ENCODE measurements at regions not wholly inside any gene's neighbourhood (a gene's known extent, or its start where the extent isn't known, plus 50 kb on each side); places are given as distances from the start of the nearest gene placed in this dataset.

DNA sequence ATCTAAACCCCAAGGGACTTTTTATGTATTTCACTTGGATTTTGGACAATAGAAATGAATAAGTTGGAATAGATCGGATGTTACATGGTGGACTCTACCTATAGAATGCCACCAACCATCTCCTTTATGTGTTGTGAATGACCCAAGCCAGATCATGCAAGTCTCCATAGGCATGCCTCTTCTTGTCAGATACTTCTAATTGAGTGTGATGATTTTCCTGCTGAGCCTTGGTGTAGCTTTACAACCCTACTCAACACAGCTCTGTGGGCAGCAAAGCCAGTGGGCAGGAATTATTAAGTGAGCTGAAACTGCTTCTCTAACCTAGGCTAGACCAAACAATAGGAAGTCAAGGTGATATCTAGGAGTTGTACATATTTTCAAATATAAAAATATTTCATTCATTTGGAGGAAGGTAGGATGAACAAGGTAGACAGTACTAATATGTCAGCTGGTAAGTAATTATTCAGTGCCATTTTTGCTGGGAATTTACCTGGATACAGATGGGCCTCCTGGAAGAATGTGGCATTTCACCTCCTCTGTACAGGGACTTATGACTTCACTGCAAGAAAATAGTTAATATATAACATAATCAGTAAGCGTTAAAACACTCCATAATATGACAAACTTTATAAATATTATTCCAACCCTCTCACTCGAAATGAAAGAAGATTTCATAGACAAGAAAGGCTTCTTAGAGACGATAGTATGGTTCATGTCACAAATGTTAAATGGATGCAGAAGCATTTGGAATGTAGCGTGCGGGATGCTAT, 298.0 kb upstream of the FAT1 start:
- Histone ChIP-seq H3K4me1 (ENCODE audit: control insufficient read depth in 2 of 2, insufficient read depth in 2 of 2, low read length in 2 of 2) (no peaks in the 10 kb centered on the region), H3K27me3 (ENCODE audit: control insufficient read depth in 2 of 2, insufficient read depth in 1 of 2, low read length in 1 of 2) (no peaks in the 10 kb centered on the region), H3K4me3 (ENCODE audit: low read length in 2 of 2) (no peak overlapping the region), H3K27ac (ENCODE audit: low read depth in 1 of 2, low read length in 1 of 2) (no peak overlapping the region), H3K36me3 (ENCODE audit: control insufficient read depth in 2 of 2, insufficient read depth in 2 of 2, low read length in 1 of 2) (no peaks in the 10 kb centered on the region), H3K9me3 (ENCODE audit: control insufficient read depth in 2 of 2, insufficient read depth in 1 of 2, low read length in 1 of 2) (peaks cover 1 to 5% of the 10 kb centered on the region in 2 donors)
- DNase-seq (ENCODE audit: low read depth in 6 of 9, low spot score in 9 of 9): no peak
- 95% methylated on average over 6 of the region's 6 CpGs for WGBS

DNA sequence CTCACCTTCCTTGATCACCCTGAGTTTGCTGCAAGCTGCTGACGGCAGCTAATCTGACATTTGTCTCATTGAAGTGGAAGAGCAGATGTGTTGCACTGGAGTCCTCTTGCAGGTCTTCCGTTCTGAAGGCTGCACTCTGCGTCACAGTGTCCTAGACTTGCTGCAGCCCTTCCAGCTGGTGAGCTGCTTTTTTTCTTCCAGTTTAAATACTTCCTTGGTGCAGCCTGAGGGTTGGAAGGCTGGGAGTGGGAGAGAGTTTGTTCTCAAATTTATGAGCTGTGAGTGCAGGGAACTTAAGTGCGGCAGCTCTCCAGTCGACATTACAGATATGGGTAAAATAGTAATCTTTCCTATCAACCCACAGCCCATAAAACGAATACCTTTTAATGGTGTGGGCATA, 303.6 kb upstream of the FAT1 start:
- Histone ChIP-seq H3K9me3 (ENCODE audit: control insufficient read depth in 2 of 2, insufficient read depth in 1 of 2, low read length in 1 of 2) (peaks cover 3 to 4% of the 10 kb centered on the region in 2 donors), H3K4me3 (ENCODE audit: low read length in 2 of 2) (no peak overlapping the region), H3K27me3 (ENCODE audit: control insufficient read depth in 2 of 2, insufficient read depth in 1 of 2, low read length in 1 of 2) (no peaks in the 10 kb centered on the region), H3K4me1 (ENCODE audit: control insufficient read depth in 2 of 2, insufficient read depth in 2 of 2, low read length in 2 of 2) (no peaks in the 10 kb centered on the region), H3K27ac (ENCODE audit: low read depth in 1 of 2, low read length in 1 of 2) (no peak overlapping the region), H3K36me3 (ENCODE audit: control insufficient read depth in 2 of 2, insufficient read depth in 2 of 2, low read length in 1 of 2) (no peaks in the 10 kb centered on the region)
- no peak for DNase-seq (ENCODE audit: low read depth in 6 of 9, low spot score in 9 of 9)
- WGBS: 90% methylated on average over 6 of the region's 6 CpGs

DNA sequence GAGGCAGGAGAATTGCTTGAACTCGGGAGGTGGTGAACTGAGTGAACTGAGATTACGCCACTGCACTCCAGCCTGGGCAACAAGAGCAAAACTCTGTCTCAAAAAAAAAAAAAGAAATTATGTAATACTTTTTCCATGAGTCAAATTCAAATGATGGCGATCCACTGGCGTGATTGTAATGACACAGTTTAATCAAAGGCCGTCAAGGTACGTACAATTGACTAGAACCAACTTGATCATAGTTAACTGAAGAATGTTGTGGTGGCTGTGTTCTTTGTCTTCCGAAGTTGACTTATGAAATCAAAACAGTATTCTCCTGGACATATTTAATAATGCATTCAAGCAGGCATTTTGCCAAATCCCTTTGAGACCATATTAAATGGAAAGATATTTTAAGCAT, 318.6 kb upstream of the FAT1 start:
- peaks cover 0 to 5% of the 10 kb centered on the region in 2 donors for H3K9me3 ChIP-seq (ENCODE audit: control insufficient read depth in 2 of 2, insufficient read depth in 1 of 2, low read length in 1 of 2)
- no peaks in the 10 kb centered on the region for H3K27me3 ChIP-seq (ENCODE audit: control insufficient read depth in 2 of 2, insufficient read depth in 1 of 2, low read length in 1 of 2)
- H3K27ac ChIP-seq (ENCODE audit: low read depth in 1 of 2, low read length in 1 of 2): no peak overlapping the region
- no peak overlapping the region for H3K4me3 ChIP-seq (ENCODE audit: low read length in 2 of 2)
- H3K36me3 ChIP-seq (ENCODE audit: control insufficient read depth in 2 of 2, insufficient read depth in 2 of 2, low read length in 1 of 2): no peaks in the 10 kb centered on the region
- no peaks in the 10 kb centered on the region for H3K4me1 ChIP-seq (ENCODE audit: control insufficient read depth in 2 of 2, insufficient read depth in 2 of 2, low read length in 2 of 2)
- whole genome bisulfite sequencing: 95% methylated on average over 7 of the region's 7 CpGs
- no peak for DNase-seq (ENCODE audit: low read depth in 6 of 9, low spot score in 9 of 9)

DNA sequence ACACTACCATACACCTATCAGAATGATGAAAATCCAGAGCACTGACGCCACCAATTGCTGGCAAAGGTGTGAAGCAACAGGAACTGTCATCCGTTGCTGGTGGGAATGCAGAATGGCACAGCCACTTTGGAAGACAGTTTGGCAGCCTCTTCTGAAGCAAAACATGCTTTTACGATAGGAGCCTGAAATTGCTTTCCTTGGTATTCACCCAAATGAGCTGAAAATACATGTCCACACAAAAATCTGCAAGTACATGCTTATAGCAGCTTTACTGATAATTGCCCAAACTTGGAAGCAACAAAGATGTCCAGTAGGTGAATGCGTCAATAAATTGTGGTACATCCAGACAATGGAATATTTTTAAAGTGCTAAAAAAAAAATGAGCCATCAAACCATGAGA, 322.8 kb upstream of the FAT1 start:
- Histone ChIP-seq H3K4me3 (ENCODE audit: low read length in 2 of 2) (no peak overlapping the region), H3K27ac (ENCODE audit: low read depth in 1 of 2, low read length in 1 of 2) (no peak overlapping the region), H3K27me3 (ENCODE audit: control insufficient read depth in 2 of 2, insufficient read depth in 1 of 2, low read length in 1 of 2) (no peaks in the 10 kb centered on the region), H3K36me3 (ENCODE audit: control insufficient read depth in 2 of 2, insufficient read depth in 2 of 2, low read length in 1 of 2) (no peaks in the 10 kb centered on the region), H3K9me3 (ENCODE audit: control insufficient read depth in 2 of 2, insufficient read depth in 1 of 2, low read length in 1 of 2) (peaks cover 0 to 5% of the 10 kb centered on the region in 2 donors), H3K4me1 (ENCODE audit: control insufficient read depth in 2 of 2, insufficient read depth in 2 of 2, low read length in 2 of 2) (no peaks in the 10 kb centered on the region)
- no peak for DNase-seq (ENCODE audit: low read depth in 6 of 9, low spot score in 9 of 9)
- WGBS: 86% methylated on average over 4 of the region's 4 CpGs

DNA sequence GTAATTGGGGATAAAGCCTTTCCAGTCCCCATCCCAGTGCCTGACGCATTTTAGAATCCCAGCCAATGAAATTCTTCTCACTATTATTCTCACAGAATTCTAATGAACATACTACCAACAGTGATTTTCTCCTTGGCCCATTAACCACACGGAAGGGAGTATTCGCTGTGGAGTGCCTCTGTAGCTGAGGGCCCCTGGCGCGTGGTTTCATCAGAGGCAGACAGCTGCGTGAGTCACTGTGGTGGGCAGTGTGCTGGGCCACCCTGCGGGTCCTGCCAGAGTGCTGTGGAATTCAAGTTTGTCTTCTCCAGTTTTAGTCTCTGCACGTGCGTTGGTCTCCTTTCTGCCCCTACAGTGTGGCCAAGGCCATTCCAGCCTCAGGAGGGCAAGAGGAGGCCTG, 335.4 kb upstream of the FAT1 start:
- no peak overlapping the region for H3K27ac ChIP-seq (ENCODE audit: low read depth in 1 of 2, low read length in 1 of 2)
- H3K4me1 ChIP-seq (ENCODE audit: control insufficient read depth in 2 of 2, insufficient read depth in 2 of 2, low read length in 2 of 2): no peaks in the 10 kb centered on the region
- DNase-seq (ENCODE audit: low read depth in 6 of 9, low spot score in 9 of 9): no peak
- WGBS: 95% methylated on average over 9 of the region's 9 CpGs
- H3K27me3 ChIP-seq (ENCODE audit: control insufficient read depth in 2 of 2, insufficient read depth in 1 of 2, low read length in 1 of 2): no peaks in the 10 kb centered on the region
- H3K9me3 ChIP-seq (ENCODE audit: control insufficient read depth in 2 of 2, insufficient read depth in 1 of 2, low read length in 1 of 2): peaks cover 0 to 2% of the 10 kb centered on the region in 2 donors
- H3K4me3 ChIP-seq (ENCODE audit: low read length in 2 of 2): no peak overlapping the region
- H3K36me3 ChIP-seq (ENCODE audit: control insufficient read depth in 2 of 2, insufficient read depth in 2 of 2, low read length in 1 of 2): no peaks in the 10 kb centered on the region

DNA sequence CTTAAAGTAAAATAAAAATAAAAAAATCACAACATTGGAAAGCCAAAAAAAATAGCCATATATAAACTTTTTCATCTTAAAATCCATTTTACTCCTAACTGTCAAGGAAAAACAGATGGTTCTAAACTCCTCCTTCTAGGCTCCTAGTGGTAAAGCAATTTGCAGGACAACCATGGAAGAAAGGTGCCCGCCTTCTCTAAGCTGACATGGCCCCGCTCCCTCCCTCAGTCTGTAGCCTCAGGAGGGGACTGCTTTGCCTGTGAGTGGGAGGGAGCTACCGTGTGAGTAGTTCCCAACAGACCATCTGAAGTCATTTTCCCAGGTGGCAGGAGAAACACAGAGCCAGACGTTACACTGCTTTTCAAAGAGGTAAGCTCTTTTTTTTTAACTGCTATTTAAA, 336.2 kb upstream of the FAT1 start:
- H3K36me3 ChIP-seq (ENCODE audit: control insufficient read depth in 2 of 2, insufficient read depth in 2 of 2, low read length in 1 of 2): no peaks in the 10 kb centered on the region
- no peaks in the 10 kb centered on the region for H3K4me1 ChIP-seq (ENCODE audit: control insufficient read depth in 2 of 2, insufficient read depth in 2 of 2, low read length in 2 of 2)
- no peak overlapping the region for H3K27ac ChIP-seq (ENCODE audit: low read depth in 1 of 2, low read length in 1 of 2)
- H3K4me3 ChIP-seq (ENCODE audit: low read length in 2 of 2): no peak overlapping the region
- peaks cover 0 to 2% of the 10 kb centered on the region in 2 donors for H3K9me3 ChIP-seq (ENCODE audit: control insufficient read depth in 2 of 2, insufficient read depth in 1 of 2, low read length in 1 of 2)
- WGBS: 39% methylated on average over 4 of the region's 4 CpGs
- no peaks in the 10 kb centered on the region for H3K27me3 ChIP-seq (ENCODE audit: control insufficient read depth in 2 of 2, insufficient read depth in 1 of 2, low read length in 1 of 2)
- no peak for DNase-seq (ENCODE audit: low read depth in 6 of 9, low spot score in 9 of 9)

GRCh38 chr4:187060551-187060950, 336.9 kb upstream of the FAT1 start:
- Histone ChIP-seq H3K9me3 (ENCODE audit: control insufficient read depth in 2 of 2, insufficient read depth in 1 of 2, low read length in 1 of 2) (peaks cover 0 to 2% of the 10 kb centered on the region in 2 donors), H3K4me1 (ENCODE audit: control insufficient read depth in 2 of 2, insufficient read depth in 2 of 2, low read length in 2 of 2) (no peaks in the 10 kb centered on the region), H3K27ac (ENCODE audit: low read depth in 1 of 2, low read length in 1 of 2) (no peak overlapping the region), H3K36me3 (ENCODE audit: control insufficient read depth in 2 of 2, insufficient read depth in 2 of 2, low read length in 1 of 2) (no peaks in the 10 kb centered on the region), H3K4me3 (ENCODE audit: low read length in 2 of 2) (no peak overlapping the region), H3K27me3 (ENCODE audit: control insufficient read depth in 2 of 2, insufficient read depth in 1 of 2, low read length in 1 of 2) (no peaks in the 10 kb centered on the region)
- DNase-seq (ENCODE audit: low read depth in 6 of 9, low spot score in 9 of 9): no peak
- WGBS: 88% methylated on average over 14 of the region's 14 CpGs

DNA sequence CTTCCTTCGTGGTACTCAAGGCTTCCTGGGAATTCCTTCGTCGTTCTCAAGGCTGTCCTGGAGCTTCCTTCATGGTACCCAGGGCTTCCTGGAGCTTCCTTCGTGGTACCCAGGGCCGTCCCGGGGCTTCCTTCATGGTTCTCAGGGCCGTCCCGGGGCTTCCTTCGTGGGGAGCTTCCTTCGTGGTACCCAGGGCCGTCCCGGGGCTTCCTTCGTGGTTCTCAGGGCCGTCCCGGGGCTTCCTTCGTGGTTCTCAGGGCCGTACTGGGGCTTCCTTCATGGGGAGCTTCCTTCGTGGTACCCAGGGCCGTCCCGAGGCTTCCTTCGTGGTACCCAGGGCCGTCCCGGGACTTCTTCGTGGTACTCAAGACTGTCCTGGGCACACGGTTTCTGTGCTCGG, 339.6 kb upstream of the FAT1 start:
- WGBS: 78% methylated on average over 26 of the region's 26 CpGs
- H3K9me3 ChIP-seq (ENCODE audit: control insufficient read depth in 2 of 2, insufficient read depth in 1 of 2, low read length in 1 of 2): peaks cover 0 to 2% of the 10 kb centered on the region in 2 donors
- no peaks in the 10 kb centered on the region for H3K36me3 ChIP-seq (ENCODE audit: control insufficient read depth in 2 of 2, insufficient read depth in 2 of 2, low read length in 1 of 2)
- H3K27ac ChIP-seq (ENCODE audit: low read depth in 1 of 2, low read length in 1 of 2): no peak overlapping the region
- H3K4me1 ChIP-seq (ENCODE audit: control insufficient read depth in 2 of 2, insufficient read depth in 2 of 2, low read length in 2 of 2): no peaks in the 10 kb centered on the region
- H3K27me3 ChIP-seq (ENCODE audit: control insufficient read depth in 2 of 2, insufficient read depth in 1 of 2, low read length in 1 of 2): no peaks in the 10 kb centered on the region
- no peak overlapping the region for H3K4me3 ChIP-seq (ENCODE audit: low read length in 2 of 2)
- no peak for DNase-seq (ENCODE audit: low read depth in 6 of 9, low spot score in 9 of 9)

DNA sequence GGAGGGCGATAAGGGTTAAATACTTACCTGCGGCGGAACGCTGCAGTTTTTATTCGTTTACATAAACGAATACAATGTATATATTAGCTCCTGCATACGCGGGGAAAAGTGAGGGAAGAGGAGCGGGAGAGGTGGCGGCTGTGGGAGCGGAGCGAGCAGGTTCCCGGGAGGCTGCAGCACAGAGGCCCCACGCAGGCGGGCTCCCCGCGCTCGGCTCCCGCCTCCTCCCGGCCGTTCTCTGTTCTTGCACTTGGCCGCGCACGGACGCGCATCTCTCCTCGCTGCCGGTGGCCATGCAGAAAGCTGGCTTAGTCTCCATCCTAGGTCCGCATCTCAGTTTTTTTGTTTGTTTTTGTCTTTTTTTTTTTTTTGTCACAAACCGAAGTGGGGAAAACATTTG, 340.4 kb upstream of the FAT1 start:
- DNase-seq (ENCODE audit: low read depth in 6 of 9, low spot score in 9 of 9): no peak
- H3K4me3 ChIP-seq (ENCODE audit: low read length in 2 of 2): no peak overlapping the region
- no peak overlapping the region for H3K27ac ChIP-seq (ENCODE audit: low read depth in 1 of 2, low read length in 1 of 2)
- 92% methylated on average over 30 of the region's 30 CpGs for whole genome bisulfite sequencing
- H3K36me3 ChIP-seq (ENCODE audit: control insufficient read depth in 2 of 2, insufficient read depth in 2 of 2, low read length in 1 of 2): no peaks in the 10 kb centered on the region
- H3K4me1 ChIP-seq (ENCODE audit: control insufficient read depth in 2 of 2, insufficient read depth in 2 of 2, low read length in 2 of 2): no peaks in the 10 kb centered on the region
- no peaks in the 10 kb centered on the region for H3K27me3 ChIP-seq (ENCODE audit: control insufficient read depth in 2 of 2, insufficient read depth in 1 of 2, low read length in 1 of 2)
- peaks cover 0 to 2% of the 10 kb centered on the region in 2 donors for H3K9me3 ChIP-seq (ENCODE audit: control insufficient read depth in 2 of 2, insufficient read depth in 1 of 2, low read length in 1 of 2)

Measured in thymus (tissue), 11 donors.